ENCODE measurements at regions not wholly inside any gene's neighbourhood (a gene's known extent, or its start where the extent isn't known, plus 50 kb on each side); places are given as distances from the start of the nearest gene placed in this dataset.

- no peak for DNase-seq
Measured at GRCh38 chr4:7126981-7127380, 59.1 kb upstream of the GRPEL1 start.

GRCh38 chr4:7124689-7125442 lies 57.0 kb upstream of the GRPEL1 start:
- peak; percentile 66 for DNase-seq

GRCh38 chr4:7121866-7122653 lies 54.2 kb upstream of the GRPEL1 start:
- no peak for DNase-seq

GRCh38 chr4:7121174-7121573 lies 53.3 kb upstream of the GRPEL1 start:
- no peak for DNase-seq

GRCh38 chr4:7120341-7120740 lies 52.5 kb upstream of the GRPEL1 start:
- no peak for DNase-seq

GRCh38 chr4:7118013-7118832 lies 50.4 kb upstream of the GRPEL1 start:
- no peak for DNase-seq

All from fibroblast of skin of scalp (primary cell).